ENCODE measurements at regions not wholly inside any gene's neighbourhood (a gene's known extent, or its start where the extent isn't known, plus 50 kb on each side); places are given as distances from the start of the nearest gene placed in this dataset.

GRCh38 chr1:36582066-36582755, 99.5 kb upstream of the CSF3R start:
- intact Hi-C loops (cut with DNase I; ENCODE audit: low total_unique reads): no loop called here
- Histone ChIP-seq H3K4me3 (no peak overlapping the region), H3K27ac (no peak overlapping the region), H3K36me3 (no peaks in the 10 kb centered on the region), H3K9me3 (no peaks in the 10 kb centered on the region), H3K4me1 (no peaks in the 10 kb centered on the region), H3K27me3 (peaks cover 0 to 87% (median 33%) of the 10 kb centered on the region in 3 donors)
- whole genome bisulfite sequencing, 5 donors: 53 to 68% (median 58%) methylated on average over 11 to 12 of the region's 12 CpGs
- no peak for TF ChIP-seq CTCF (IDR thresholded peaks at IDR 0.05)
- DNase-seq: no peak

GRCh38 chr1:36580524-36580923, 97.8 kb upstream of the CSF3R start:
- H3K27me3 ChIP-seq: peaks cover 0 to 87% (median 24%) of the 10 kb centered on the region in 3 donors
- no peak overlapping the region for H3K4me3 ChIP-seq
- no peak for DNase-seq
- no peak for TF ChIP-seq EP300 (IDR thresholded peaks at IDR 0.05)
- TF ChIP-seq CTCF (IDR thresholded peaks at IDR 0.05): no peak
- no peak for TF ChIP-seq POLR2AphosphoS5 (IDR thresholded peaks at IDR 0.05)
- TF ChIP-seq POLR2A (IDR thresholded peaks at IDR 0.05): no peak
- H3K36me3 ChIP-seq: no peaks in the 10 kb centered on the region
- no peaks in the 10 kb centered on the region for H3K9me3 ChIP-seq
- H3K27ac ChIP-seq: no peak overlapping the region
- no peaks in the 10 kb centered on the region for H3K4me1 ChIP-seq
- intact Hi-C loops (cut with DNase I; ENCODE audit: low total_unique reads): no loop called here
- WGBS, 5 donors: 21 to 37% (median 30%) methylated on average over 5 of the region's 5 CpGs

GRCh38 chr1:36579039-36579438, 96.3 kb upstream of the CSF3R start:
- no peak for DNase-seq
- TF ChIP-seq EP300 (IDR thresholded peaks at IDR 0.05) (no peak), POLR2A (IDR thresholded peaks at IDR 0.05) (no peak), POLR2AphosphoS5 (IDR thresholded peaks at IDR 0.05) (no peak), CTCF (IDR thresholded peaks at IDR 0.05) (no peak)

GRCh38 chr1:36576551-36577110, 93.9 kb upstream of the CSF3R start:
- H3K9me3 ChIP-seq: no peaks in the 10 kb centered on the region
- H3K27ac ChIP-seq: no peak overlapping the region
- no peaks in the 10 kb centered on the region for H3K4me1 ChIP-seq
- TF ChIP-seq POLR2A (IDR thresholded peaks at IDR 0.05) (no peak), CTCF (IDR thresholded peaks at IDR 0.05) (no peak), EP300 (IDR thresholded peaks at IDR 0.05) (no peak), POLR2AphosphoS5 (IDR thresholded peaks at IDR 0.05) (no peak)
- intact Hi-C loops (cut with DNase I; ENCODE audit: low total_unique reads): loop anchor here (10.0 kb wide), 1 partner anchor 858 kb away; no protein-coding TSS in a partner anchor
- peaks cover 0 to 90% (median 29%) of the 10 kb centered on the region in 3 donors for H3K27me3 ChIP-seq
- DNase-seq: no peak
- 44 to 56% (median 46%) methylated on average over 6 to 7 of the region's 7 CpGs for WGBS, 5 donors
- no peaks in the 10 kb centered on the region for H3K36me3 ChIP-seq
- no peak overlapping the region for H3K4me3 ChIP-seq

More at GRCh38 chr1:36579039-36579438, 96.3 kb upstream of the CSF3R start:
- Histone ChIP-seq H3K36me3 (no peaks in the 10 kb centered on the region), H3K27me3 (peaks cover 0 to 87% (median 18%) of the 10 kb centered on the region in 3 donors), H3K4me3 (no peak overlapping the region), H3K9me3 (no peaks in the 10 kb centered on the region), H3K27ac (no peak overlapping the region), H3K4me1 (no peaks in the 10 kb centered on the region)
- WGBS, 5 donors: 55 to 62% (median 60%) methylated on average over 8 of the region's 8 CpGs
- intact Hi-C loops (cut with DNase I; ENCODE audit: low total_unique reads): loop anchor here (10.0 kb wide), 1 partner anchor 856 kb away; no protein-coding TSS in a partner anchor
